ENCODE measurements at regions not wholly inside any gene's neighbourhood (a gene's known extent, or its start where the extent isn't known, plus 50 kb on each side); places are given as distances from the start of the nearest gene placed in this dataset.
A peak's percentile ranks its signal among the peaks of the same experiment; 100 is the strongest.

GRCh38 chr7:33757050-33757449 lies 148.3 kb upstream of the BMPER start:
- DNase-seq: peak; percentile 18

GRCh38 chr7:33757563-33758165 lies 147.7 kb upstream of the BMPER start:
- peak; percentile 54 for DNase-seq

- no peak for DNase-seq
Observed at GRCh38 chr7:33760146-33760545, 145.2 kb upstream of the BMPER start.

- DNase-seq: no peak
Observed at GRCh38 chr7:33760834-33761233, 144.5 kb upstream of the BMPER start.

- DNase-seq: no peak
Observed at GRCh38 chr7:33761449-33762080, 143.8 kb upstream of the BMPER start.

GRCh38 chr7:33762151-33762910 lies 143.0 kb upstream of the BMPER start:
- no peak for DNase-seq

GRCh38 chr7:33762911-33763306 lies 142.4 kb upstream of the BMPER start:
- no peak for DNase-seq

GRCh38 chr7:33764752-33765451 lies 140.4 kb upstream of the BMPER start:
- DNase-seq: peak; percentile 80

GRCh38 chr7:33766405-33766804 lies 138.9 kb upstream of the BMPER start:
- no peak for DNase-seq

- no peak for DNase-seq
Observed at GRCh38 chr7:33769930-33770329, 135.4 kb upstream of the BMPER start.

GRCh38 chr7:33770576-33770975 lies 134.8 kb upstream of the BMPER start:
- DNase-seq: no peak

GRCh38 chr7:33771422-33771821 lies 133.9 kb upstream of the BMPER start:
- DNase-seq: no peak

- DNase-seq: peak; percentile 81
Observed at GRCh38 chr7:33773053-33773452, 132.3 kb upstream of the BMPER start.

GRCh38 chr7:33774762-33775523 lies 130.4 kb upstream of the BMPER start:
- peak; percentile 62 for DNase-seq

GRCh38 chr7:33775790-33776189 lies 129.5 kb upstream of the BMPER start:
- no peak for DNase-seq

GRCh38 chr7:33776788-33777187 lies 128.6 kb upstream of the BMPER start:
- peak; percentile 77 for DNase-seq

GRCh38 chr7:33778195-33778594 lies 127.1 kb upstream of the BMPER start:
- DNase-seq: no peak

- no peak for DNase-seq
Observed at GRCh38 chr7:33779216-33779615, 126.1 kb upstream of the BMPER start.

GRCh38 chr7:33781167-33781566 lies 124.2 kb upstream of the BMPER start:
- DNase-seq: no peak

- DNase-seq: no peak
Observed at GRCh38 chr7:33781796-33782195, 123.5 kb upstream of the BMPER start.

- no peak for DNase-seq
Observed at GRCh38 chr7:33784000-33784399, 121.3 kb upstream of the BMPER start.

- DNase-seq: no peak
Observed at GRCh38 chr7:33788531-33788930, 116.8 kb upstream of the BMPER start.

Measured in HCEC 1CT (cell line).